Stimulated activated CD4-positive, alpha-beta T cell treated with anti-CD3 and anti-CD28 coated beads, Interleukin-4, amount 100 ng/mL, for 48 hours (primary cell): ENCODE measurements at regions not wholly inside any gene's neighbourhood (a gene's known extent, or its start where the extent isn't known, plus 50 kb on each side); places are given as distances from the start of the nearest gene placed in this dataset.
A peak's percentile ranks its signal among the peaks of the same experiment; 100 is the strongest.

Experiments
- DNase-seq, 2 donors: peaks; one replicate each; pipeline ENCODE4 v3.0.0-alpha.2; 2020; ENCODE audit warnings: low read depth in 2 of 2

- no peak for DNase-seq
Measured at GRCh38 chr1:244346972-244347618, 104.6 kb downstream of the ADSS2 start.

GRCh38 chr1:244347942-244348341 is 103.8 kb downstream of the ADSS2 start:
- DNase-seq = no peak

GRCh38 chr1:244349103-244349531 is 102.6 kb downstream of the ADSS2 start:
- no peak for DNase-seq

DNA sequence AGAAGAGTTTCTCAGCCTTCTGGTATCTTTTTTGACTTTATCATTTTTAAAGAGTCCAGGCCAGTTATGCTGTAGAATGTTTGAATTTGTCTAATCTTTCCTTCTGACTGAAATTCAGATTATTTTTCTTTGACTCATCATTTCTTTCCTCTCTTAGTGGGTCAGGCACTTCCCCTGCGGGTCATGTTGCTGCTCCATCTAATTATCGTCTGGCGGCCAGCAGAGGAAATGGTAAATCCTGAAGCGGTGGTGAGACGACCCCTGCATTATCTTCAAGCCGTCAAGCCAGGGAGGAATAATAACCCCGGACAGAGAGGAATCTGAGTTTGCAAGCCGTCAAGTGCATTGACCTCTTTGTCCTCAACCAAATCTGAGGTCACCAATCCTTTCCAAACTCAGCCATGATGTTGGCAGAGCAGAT is 102.1 kb downstream of the ADSS2 start:
- no peak for DNase-seq

DNA sequence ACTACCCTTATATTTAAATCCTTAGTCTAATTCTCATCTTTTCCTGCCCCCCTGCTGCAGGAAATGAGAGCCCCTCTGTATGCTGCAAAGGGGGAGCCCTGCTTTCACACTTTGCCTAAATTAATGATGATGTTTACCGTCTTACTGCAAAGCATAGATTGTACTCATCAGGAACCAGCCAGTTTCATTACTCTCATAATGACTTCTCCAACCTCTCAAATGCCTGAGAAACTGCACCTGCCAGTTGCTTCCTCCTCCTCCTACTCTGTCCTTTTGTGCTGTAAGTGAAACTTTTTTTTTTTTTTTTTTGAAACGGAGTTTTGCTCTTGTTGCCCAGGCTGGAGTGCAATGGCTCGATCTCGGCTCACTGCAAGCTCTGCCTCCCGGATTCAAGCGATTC is 101.7 kb downstream of the ADSS2 start:
- no peak for DNase-seq

- DNase-seq = no peak
Measured at GRCh38 chr1:244352156-244352830, 99.4 kb downstream of the ADSS2 start.

DNA sequence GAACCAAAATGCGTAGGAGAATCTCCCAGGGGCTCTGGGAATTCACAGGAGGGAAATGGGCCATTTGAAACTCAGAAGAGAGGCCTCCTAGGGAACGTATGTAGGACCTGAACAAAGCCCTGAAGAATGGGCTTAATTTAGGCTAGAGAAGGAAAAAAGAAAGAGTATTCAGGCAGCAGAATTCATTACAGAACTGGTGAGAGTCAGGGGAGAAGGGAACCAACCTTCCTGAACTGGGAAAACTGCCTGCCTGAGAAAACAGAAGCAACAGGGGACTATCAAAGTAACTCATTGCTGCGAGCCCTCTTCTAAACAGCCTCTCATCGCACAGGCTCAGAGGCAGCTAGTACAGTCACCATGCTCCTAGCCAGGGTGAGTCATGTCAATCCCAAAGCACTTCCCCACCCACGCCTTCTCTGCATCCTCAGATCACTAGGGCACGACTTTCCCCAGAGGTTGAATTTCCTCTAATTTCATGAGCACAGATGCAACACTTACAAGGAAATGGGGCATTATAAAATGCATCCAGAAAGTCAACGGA is 98.1 kb downstream of the ADSS2 start:
- peak in 1 of 2 donors; percentile 12 for DNase-seq

DNA sequence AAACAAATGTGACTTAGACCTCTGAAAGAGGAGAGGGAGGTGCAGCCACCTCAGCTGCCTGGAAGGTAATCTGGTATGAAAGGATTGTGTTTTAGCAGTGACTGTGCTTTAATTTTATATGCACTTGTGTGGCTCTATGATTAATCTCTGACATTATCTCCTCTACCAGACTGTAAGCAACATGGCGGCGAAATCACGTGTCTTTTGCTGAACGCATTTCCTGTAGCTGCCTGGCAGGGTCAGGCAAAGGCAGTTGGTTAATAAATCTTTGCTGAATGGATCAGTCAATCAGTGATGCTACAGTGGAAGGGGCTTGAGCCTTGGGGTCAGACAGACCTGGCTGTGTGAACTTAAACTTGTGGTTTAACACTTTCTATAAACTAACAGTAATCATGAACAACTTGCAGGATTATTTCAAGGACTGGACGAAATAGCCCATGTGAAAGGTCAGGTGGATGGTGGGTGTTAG is 96.9 kb downstream of the ADSS2 start:
- no peak for DNase-seq

DNA sequence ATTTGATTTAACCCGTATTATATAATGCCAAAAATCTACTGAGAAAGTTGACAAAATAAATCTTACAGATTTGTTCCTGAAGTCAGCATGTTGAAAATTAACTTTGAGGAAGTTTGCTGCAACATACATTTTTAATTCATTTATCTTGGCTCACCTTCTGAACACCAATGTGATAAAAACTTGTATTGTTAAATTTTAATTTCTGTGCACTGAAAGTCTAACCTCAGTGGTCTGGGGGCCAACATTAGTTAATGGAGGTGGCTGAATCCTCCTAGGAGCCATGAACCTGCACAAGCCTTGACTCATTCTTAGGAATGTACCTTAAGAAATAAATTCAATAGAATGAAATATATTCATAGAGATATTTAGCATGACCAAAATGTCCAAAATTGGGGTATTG is 95.3 kb downstream of the ADSS2 start:
- DNase-seq = no peak
